Choroid plexus epithelial cell (primary cell): ENCODE measurements at regions not wholly inside any gene's neighbourhood (a gene's known extent, or its start where the extent isn't known, plus 50 kb on each side); places are given as distances from the start of the nearest gene placed in this dataset.

Source experiments
- DNase-seq: peaks from one replicate; pipeline ENCODE4 v3.0.0-alpha.2; 2010; ENCODE audit warnings: low read depth
- H3K4me3 ChIP-seq: 2 replicates; pipeline ENCODE4 v1.5.1; 2011; ENCODE audit warnings: low read depth, mild to moderate bottlenecking, control low read depth, low read length, moderate library complexity
- TF ChIP-seq, protein P1 (sequence below): conservative IDR thresholded peaks from 2 replicates; pipeline ENCODE4 v1.5.1; 2011; ENCODE audit warnings: low read depth, mild to moderate bottlenecking, control low read depth, inconsistent platforms, low read length, moderate library complexity

DNA sequence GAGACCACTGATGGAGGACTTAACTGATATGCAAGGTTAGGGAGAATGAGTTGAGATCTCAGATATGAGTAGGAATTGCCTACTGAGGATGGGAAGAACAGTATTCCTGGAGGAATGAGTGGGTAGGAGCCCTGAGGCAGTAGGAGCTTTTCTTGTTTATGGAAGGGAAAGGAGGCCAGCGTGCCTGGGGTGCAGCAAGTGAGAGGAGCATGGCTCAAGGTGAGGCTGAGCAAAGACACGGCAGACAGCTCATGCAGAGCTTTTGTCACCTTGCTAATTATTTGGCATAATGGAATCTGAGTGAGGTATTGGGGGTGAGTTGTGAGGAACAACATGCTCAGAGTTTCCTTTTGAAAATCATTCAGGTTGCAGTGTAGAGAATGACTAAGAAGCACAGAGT, 65.3 kb upstream of the IBSP start:
- no peak overlapping the region for H3K4me3 ChIP-seq
- TF ChIP-seq, protein P1, sequence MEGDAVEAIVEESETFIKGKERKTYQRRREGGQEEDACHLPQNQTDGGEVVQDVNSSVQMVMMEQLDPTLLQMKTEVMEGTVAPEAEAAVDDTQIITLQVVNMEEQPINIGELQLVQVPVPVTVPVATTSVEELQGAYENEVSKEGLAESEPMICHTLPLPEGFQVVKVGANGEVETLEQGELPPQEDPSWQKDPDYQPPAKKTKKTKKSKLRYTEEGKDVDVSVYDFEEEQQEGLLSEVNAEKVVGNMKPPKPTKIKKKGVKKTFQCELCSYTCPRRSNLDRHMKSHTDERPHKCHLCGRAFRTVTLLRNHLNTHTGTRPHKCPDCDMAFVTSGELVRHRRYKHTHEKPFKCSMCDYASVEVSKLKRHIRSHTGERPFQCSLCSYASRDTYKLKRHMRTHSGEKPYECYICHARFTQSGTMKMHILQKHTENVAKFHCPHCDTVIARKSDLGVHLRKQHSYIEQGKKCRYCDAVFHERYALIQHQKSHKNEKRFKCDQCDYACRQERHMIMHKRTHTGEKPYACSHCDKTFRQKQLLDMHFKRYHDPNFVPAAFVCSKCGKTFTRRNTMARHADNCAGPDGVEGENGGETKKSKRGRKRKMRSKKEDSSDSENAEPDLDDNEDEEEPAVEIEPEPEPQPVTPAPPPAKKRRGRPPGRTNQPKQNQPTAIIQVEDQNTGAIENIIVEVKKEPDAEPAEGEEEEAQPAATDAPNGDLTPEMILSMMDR, result no peak
- DNase-seq, result no peak

DNA sequence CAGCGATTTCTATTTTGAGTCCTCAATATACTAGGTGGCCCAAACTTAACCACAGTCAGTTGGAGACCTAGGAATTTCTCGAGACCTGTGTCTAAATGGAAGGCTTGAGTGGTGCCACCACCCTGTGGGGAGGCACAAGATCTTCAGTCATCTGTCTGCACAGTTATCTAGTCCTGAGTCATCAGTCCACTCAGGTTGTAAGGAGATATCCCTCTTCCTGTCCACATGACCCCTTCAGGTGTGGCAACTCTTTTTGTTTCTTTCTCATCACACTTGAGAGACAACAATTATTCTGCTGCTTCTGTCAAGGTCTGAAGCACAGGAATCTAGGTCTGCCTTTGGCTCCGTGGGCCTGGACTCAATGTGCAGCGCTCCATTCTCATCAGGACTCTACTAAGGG, 64.4 kb upstream of the IBSP start:
- DNase-seq, result no peak
- TF ChIP-seq, protein P1, result no peak
- no peak overlapping the region for H3K4me3 ChIP-seq

- H3K4me3 ChIP-seq, result no peak overlapping the region
- DNase-seq, result no peak
- TF ChIP-seq, protein P1, result no peak
Observed at GRCh38 chr4:87738483-87738882, 60.9 kb upstream of the IBSP start.

DNA sequence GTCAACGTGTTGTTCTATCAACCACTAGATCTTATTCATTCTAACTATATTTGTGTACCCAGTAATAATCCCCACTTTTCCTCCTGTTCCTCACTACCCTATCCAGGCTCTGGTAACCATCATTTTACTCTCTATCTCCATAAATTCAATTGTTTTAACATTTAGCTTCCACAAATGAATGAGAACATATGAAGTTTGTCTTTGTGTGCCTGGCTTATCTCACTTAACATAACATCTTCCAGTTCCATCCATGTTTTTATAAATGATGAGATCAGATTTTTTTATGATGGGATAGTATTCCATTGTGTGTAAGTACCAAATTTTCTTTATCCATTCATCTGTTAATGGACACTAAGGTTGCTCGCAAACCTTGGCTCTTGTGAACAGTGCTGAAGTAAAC, 59.9 kb upstream of the IBSP start:
- DNase-seq, result no peak
- H3K4me3 ChIP-seq, result no peak overlapping the region
- TF ChIP-seq, protein P1, result no peak

DNA sequence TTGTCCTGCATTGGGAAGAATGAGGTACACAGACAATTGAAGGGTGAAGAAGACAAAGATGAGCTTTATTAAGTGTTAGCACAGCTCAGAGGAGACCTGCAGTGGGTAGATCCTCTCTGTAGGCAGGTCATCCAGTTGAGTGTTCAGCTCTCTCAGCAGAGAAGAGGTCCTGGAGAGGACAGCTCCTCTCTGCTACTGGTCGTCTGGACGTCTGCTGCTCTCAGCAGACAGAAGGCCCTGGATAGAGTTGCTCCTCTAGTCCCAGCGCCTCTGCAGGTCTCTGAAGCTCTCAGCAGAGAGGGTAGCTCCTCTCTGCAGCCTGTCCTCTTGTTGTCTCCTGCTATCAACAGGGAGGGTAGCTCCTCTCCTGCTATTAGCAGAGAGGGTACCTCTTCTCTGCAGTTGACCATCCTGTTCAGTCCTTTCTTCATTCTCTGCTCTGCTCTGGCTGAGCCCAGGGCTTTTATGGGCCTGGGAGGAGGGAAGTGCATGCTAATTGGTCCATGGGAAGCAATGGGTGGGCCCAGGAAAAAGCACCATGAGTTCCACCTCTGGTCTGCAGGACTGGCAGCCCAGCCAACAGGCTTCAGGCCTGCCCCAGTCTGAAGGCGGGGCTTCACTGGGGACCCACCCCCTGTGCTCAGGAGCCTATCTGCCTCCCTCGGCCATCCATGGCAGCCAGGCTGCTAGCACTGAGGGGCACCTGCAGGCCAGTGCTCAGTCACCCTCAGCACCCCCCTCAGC, 54.1 kb upstream of the IBSP start:
- DNase-seq, result peak; percentile 12

DNA sequence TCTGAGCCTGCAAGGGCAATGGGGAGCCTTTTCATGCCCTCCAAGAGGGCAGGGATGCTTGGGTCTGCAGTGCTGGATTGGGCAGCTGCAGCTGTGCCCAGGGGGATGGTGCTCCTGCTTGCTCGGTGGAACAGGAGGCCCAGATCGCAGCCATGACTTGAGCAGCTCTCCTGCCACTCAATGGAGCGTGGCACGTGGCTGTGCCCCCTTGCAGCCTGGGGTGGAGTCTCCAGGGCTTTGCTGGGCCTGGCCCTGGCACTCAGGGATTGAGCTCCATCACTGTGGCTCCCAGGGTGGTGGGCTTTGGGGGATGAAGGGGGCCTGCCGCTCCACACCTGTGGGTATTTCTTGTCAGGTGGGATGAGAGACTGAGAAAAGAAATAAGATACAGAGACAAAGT, 53.4 kb upstream of the IBSP start:
- TF ChIP-seq, protein P1, result no peak
- DNase-seq, result no peak
- H3K4me3 ChIP-seq, result no peak overlapping the region

More for the DNA sequence above, 54.1 kb upstream of the IBSP start:
- TF ChIP-seq, protein P1, result no peak
- H3K4me3 ChIP-seq, result no peak overlapping the region
